COLO668 (cell line): ENCODE measurements at regions not wholly inside any gene's neighbourhood (a gene's known extent, or its start where the extent isn't known, plus 50 kb on each side); places are given as distances from the start of the nearest gene placed in this dataset.
"Not testable (repeated sequence)": the region's sequence is repeated elsewhere in the genome, so short reads cannot be mapped to it uniquely, and the experiment has no call there.

Experiments used
- DNase-seq: peaks from one replicate; lab custom pipeline; 2025; ENCODE audit not compliant: unreplicated experiment; lab: John Stamatoyannopoulos, UW

- DNase-seq: no peak
Measured at GRCh38 chr7:56222866-56223265, 106.6 kb upstream of the NUPR2 start.

DNA sequence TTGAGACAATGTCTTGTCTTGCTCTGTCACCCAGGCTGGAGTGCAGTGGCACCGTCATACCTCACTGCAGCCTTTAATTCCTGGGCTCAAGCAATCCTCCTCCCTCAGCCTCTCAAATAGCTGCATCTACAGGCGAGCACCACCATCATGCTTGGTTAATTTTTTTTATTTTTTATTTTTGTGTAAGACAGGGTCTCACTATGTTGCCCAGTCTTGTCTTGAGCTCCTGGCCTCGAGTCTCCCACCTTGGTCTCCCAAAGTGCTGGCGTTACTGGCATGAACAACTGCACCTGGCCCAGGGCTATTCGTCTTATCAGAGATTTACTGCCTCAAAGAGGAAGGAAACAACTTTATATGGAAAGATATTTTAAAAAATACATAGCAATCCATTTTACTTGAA, 102.8 kb upstream of the NUPR2 start:
- no peak for DNase-seq

DNA sequence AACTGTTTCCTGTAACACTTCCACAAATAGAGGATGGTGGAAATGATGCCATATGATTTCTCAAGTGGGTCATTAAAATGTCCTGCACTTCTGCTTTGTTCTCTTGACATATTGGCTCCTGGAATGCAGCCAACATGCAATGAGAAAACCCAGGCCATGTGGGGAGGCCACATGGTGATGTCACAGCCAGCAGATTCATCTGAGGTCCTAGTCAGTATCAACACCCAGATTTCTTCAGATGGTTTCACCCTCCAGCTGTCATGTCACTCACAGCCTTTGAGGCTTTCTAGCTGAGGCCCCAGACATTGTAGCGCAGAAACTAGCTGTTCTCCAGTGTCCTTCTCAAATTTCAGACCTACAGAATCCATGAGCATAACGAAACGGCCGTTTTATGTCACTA, 102.3 kb upstream of the NUPR2 start:
- peak; percentile 11 for DNase-seq

- DNase-seq: no peak
Measured at GRCh38 chr7:56213574-56213973, 97.4 kb upstream of the NUPR2 start.

GRCh38 chr7:56206420-56206819, 90.2 kb upstream of the NUPR2 start:
- DNase-seq: no peak

DNA sequence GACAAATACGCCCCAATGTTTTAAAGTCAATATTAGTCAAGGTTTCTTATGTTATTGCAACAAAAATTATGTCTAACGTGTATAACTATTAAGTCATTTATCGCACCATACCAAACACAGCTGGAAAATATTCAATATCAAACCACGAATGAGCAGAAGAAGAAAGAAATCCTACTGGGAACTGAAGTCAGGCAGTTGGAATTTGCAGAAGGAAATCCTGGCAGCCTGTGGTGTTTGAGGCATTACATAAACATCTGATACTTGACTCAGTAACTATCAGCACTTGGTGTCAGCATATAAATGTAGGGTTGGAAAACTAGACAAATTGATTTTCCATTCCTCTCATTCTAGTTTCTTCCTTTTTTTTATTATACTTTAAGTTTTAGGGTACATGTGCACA, 83.4 kb upstream of the NUPR2 start:
- no peak for DNase-seq

DNA sequence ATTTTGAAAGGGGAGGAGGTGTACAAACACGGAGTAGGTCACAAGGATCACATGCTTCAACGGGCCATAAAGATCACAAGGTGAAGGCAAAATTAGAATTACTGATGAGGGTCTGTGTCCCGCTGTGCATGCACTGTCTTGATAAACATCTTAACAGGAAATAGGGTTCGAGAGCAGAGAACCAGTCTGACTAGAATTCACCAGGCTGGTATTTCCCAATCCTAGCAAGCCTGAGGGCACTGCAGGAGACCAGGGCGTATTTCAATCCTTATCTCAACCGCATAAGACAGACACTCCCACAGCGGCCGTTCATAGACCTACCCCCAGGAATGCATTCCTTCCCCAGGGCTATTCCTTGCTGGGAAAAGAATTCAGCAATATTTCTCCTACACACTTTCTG, 80.0 kb upstream of the NUPR2 start:
- DNase-seq: not testable (repeated sequence)

- no peak for DNase-seq
Measured at GRCh38 chr7:56188823-56189346, 72.7 kb upstream of the NUPR2 start.

DNA sequence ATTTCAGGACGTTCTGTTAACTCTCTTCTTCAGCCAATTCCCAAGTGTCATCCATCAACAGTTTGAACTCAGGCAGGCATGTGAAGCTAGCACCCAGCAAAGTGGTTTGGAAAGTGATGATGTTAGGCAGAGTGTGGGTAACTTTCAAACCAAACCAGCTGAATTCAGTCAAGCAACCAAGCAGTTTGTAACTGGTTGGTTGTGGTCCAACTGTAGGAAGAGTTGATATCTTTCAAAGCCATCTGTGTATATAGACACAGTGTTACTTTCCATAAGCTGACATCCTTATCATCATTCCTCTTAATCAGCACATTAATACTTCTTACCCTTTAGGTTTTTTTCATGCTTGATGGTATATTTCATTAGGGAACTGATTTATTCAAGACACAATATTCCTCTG, 72.2 kb upstream of the NUPR2 start:
- DNase-seq: no peak

- no peak for DNase-seq
Measured at GRCh38 chr7:56181010-56181409, 64.8 kb upstream of the NUPR2 start.

- DNase-seq: no peak
Measured at GRCh38 chr7:56175771-56176170, 59.6 kb upstream of the NUPR2 start.

GRCh38 chr7:56174875-56175760, 58.9 kb upstream of the NUPR2 start:
- no peak for DNase-seq

DNA sequence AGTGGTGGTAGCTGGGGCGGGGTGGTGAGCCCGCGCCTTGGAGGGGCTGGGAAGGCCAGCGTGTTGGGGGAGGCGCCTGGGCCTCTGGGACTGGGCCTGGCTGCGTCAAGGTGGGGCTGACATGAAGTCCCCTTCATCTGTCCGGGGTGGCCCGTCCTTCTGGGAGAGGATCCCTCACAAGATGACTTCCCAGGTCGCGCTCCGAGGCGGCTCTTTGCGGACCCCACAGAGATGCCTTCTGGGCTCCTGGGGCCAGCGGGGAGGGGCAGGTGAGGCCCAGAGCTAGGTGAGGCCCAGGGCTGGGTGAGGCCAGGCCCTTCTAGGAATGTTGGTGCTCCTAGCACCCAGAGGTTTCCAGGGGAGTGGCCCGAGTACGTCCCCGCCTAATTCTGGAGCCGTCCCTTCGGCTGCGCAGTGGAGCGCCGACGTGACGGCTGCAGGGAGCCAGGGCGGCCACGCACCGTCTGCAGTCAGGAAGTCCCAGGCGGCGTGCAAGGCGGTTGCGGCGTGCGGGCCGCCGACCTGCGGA, 58.2 kb upstream of the NUPR2 start:
- DNase-seq: no peak
